ENCODE measurements at regions not wholly inside any gene's neighbourhood (a gene's known extent, or its start where the extent isn't known, plus 50 kb on each side); places are given as distances from the start of the nearest gene placed in this dataset.

GRCh38 chr3:78459796-78460195 is 1308.0 kb downstream of the ROBO1 start:
- TF ChIP-seq POLR2A (IDR thresholded peaks at IDR 0.05) (no peak), CTCF (IDR thresholded peaks at IDR 0.05) (no peak)

All from vagina (tissue), 2 donors.